Osteocyte (in vitro differentiated cells): ENCODE measurements at regions not wholly inside any gene's neighbourhood (a gene's known extent, or its start where the extent isn't known, plus 50 kb on each side); places are given as distances from the start of the nearest gene placed in this dataset.

Experiments
- DNase-seq: peaks from one replicate; pipeline ENCODE4 v3.0.0; 2021; ENCODE audit warnings: mixed read lengths; ENCODE audit not compliant: unreplicated experiment; ENCODE audit errors: extremely low spot score
- H3K27ac Mint-ChIP-seq: one replicate; pipeline ENCODE4 v1.8.0; 2021; ENCODE audit warnings: mild to moderate bottlenecking, mixed read lengths; ENCODE audit not compliant: unreplicated experiment
- H3K27me3 Mint-ChIP-seq: one replicate; pipeline ENCODE4 v1.8.0; 2021; ENCODE audit warnings: mixed read lengths; ENCODE audit not compliant: unreplicated experiment
- H3K36me3 Mint-ChIP-seq: one replicate; pipeline ENCODE4 v1.8.0; 2021; ENCODE audit warnings: mixed read lengths; ENCODE audit not compliant: unreplicated experiment
- H3K4me1 Mint-ChIP-seq: one replicate; pipeline ENCODE4 v1.8.0; 2021; ENCODE audit warnings: mixed read lengths; ENCODE audit not compliant: unreplicated experiment
- H3K4me3 Mint-ChIP-seq: one replicate; pipeline ENCODE4 v1.8.0; 2021; ENCODE audit warnings: mild to moderate bottlenecking, moderate library complexity, mixed read lengths; ENCODE audit not compliant: unreplicated experiment
- H3K9me3 Mint-ChIP-seq: one replicate; pipeline ENCODE4 v1.8.0; 2021; ENCODE audit warnings: mixed read lengths; ENCODE audit not compliant: unreplicated experiment
- CTCF ChIP-seq: fragments of 200-600 bp; sonication (generic); IDR thresholded peaks from 2 replicates; pipeline ENCODE4 v1.5.0; 2021; ENCODE audit warnings: antibody characterized with exemption, mild to moderate bottlenecking, moderate library complexity

GRCh38 chr2:238995634-238996033 is 147.7 kb downstream of the TWIST2 start:
- DNase-seq: no peak

GRCh38 chr2:238996331-238997136 is 148.6 kb downstream of the TWIST2 start:
- no peaks in the 10 kb centered on the region for H3K36me3 Mint-ChIP-seq
- no peak for TF ChIP-seq CTCF
- peaks cover 13% of the 10 kb centered on the region for H3K9me3 Mint-ChIP-seq
- peak; percentile 80 for DNase-seq
- H3K4me1 Mint-ChIP-seq: no peaks in the 10 kb centered on the region
- peaks cover 4% of the 10 kb centered on the region for H3K27me3 Mint-ChIP-seq
- no peak overlapping the region for H3K4me3 Mint-ChIP-seq
- H3K27ac Mint-ChIP-seq: no peak overlapping the region

More at GRCh38 chr2:238995634-238996033, 147.7 kb downstream of the TWIST2 start:
- no peak for TF ChIP-seq CTCF
- Mint-ChIP-seq H3K27ac (no peak overlapping the region), H3K9me3 (peaks cover 10% of the 10 kb centered on the region), H3K4me3 (no peak overlapping the region), H3K36me3 (no peaks in the 10 kb centered on the region), H3K27me3 (peaks cover 9% of the 10 kb centered on the region), H3K4me1 (peaks cover 3% of the 10 kb centered on the region)

GRCh38 chr2:238997137-238997390 is 149.2 kb downstream of the TWIST2 start:
- Mint-ChIP-seq H3K27me3 (peaks cover 6% of the 10 kb centered on the region), H3K4me1 (no peaks in the 10 kb centered on the region), H3K4me3 (no peak overlapping the region), H3K9me3 (peaks cover 19% of the 10 kb centered on the region), H3K36me3 (no peaks in the 10 kb centered on the region), H3K27ac (no peak overlapping the region)
- TF ChIP-seq CTCF: no peak
- DNase-seq: peak; percentile 76

- TF ChIP-seq CTCF: no peak
- H3K4me1 Mint-ChIP-seq: peaks cover 2% of the 10 kb centered on the region
- H3K4me3 Mint-ChIP-seq: no peak overlapping the region
- DNase-seq: peak; percentile 42
- H3K36me3 Mint-ChIP-seq: no peaks in the 10 kb centered on the region
- H3K27ac Mint-ChIP-seq: no peak overlapping the region
- peaks cover 7% of the 10 kb centered on the region for H3K27me3 Mint-ChIP-seq
- H3K9me3 Mint-ChIP-seq: peaks cover 20% of the 10 kb centered on the region
These were observed 149.8 kb downstream of the TWIST2 start for GRCh38 chr2:238997684-238998083.
